GM19043 (cell line): ENCODE measurements at regions not wholly inside any gene's neighbourhood (a gene's known extent, or its start where the extent isn't known, plus 50 kb on each side); places are given as distances from the start of the nearest gene placed in this dataset.

Source experiments
- ATAC-seq: cut with Tn5 transposase; IDR thresholded peaks from one replicate; pipeline ENCODE4 v1.9.1; 2021; ENCODE audit warnings: low read depth; ENCODE audit not compliant: unreplicated experiment

GRCh38 chr1:106457368-106457767 lies 599.1 kb upstream of the PRMT6 start:
- no peak for ATAC-seq

DNA sequence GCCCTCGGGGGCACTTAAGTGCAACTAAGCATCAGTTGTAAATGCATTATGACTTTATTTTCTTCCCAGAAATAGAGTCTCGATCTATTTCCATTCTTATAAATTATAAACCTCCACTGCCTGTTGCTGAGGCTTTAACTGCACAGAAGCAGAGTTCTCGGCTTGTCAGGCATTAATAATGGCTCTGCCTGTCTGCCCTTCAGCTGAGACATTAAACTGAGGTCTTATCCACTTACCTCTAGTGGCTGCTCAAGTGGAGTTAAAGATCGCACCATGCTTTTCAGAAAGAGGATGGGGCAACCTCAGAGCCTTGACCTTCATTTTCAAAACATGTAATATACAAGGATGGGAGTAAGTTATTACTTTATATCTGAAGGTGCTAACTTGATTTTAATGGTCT lies 597.6 kb upstream of the PRMT6 start:
- no peak for ATAC-seq

- ATAC-seq, result no peak
Observed at GRCh38 chr1:106459418-106459817, 597.1 kb upstream of the PRMT6 start.

DNA sequence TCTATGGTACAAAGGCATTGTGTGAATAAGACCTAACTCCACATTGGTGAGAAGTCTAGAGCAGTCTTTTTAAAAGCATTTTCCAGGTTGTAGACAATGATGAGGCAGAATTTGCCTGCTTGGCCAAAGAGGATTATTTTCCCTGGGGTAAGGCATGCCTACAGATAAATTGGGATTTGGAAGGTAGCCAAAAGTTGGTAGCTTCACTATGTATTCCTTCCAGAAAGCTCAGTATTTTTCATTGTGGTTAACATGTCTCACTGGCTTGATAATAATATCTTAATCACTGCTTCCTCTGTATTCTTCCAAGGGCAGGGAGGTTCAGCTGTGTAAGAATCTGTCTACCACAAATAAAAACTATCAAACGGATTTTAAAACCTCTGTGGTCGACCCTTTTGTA lies 590.8 kb upstream of the PRMT6 start:
- ATAC-seq, result no peak

GRCh38 chr1:106480629-106481028 lies 575.8 kb upstream of the PRMT6 start:
- ATAC-seq, result no peak

DNA sequence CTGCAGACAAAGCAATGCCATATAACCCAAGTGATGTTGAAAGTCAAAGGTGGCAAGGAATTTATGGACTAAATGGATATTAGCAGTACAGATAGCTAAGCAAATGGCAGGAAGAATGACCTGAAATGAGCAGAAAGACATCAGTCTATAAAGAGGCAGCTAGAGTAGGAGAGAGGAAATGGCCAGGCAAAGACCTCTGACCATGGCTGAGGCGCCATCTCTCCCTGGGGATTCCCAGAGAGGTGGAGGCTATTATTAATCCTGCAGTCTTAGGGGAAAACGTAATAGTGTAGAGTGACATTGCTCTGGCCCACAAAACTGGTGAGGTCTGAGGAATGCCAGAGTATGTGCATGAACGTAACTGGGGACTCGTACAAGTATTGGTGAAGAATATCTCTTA lies 563.6 kb upstream of the PRMT6 start:
- ATAC-seq, result no peak

- ATAC-seq, result no peak
Observed at GRCh38 chr1:106494646-106495045, 561.8 kb upstream of the PRMT6 start.

DNA sequence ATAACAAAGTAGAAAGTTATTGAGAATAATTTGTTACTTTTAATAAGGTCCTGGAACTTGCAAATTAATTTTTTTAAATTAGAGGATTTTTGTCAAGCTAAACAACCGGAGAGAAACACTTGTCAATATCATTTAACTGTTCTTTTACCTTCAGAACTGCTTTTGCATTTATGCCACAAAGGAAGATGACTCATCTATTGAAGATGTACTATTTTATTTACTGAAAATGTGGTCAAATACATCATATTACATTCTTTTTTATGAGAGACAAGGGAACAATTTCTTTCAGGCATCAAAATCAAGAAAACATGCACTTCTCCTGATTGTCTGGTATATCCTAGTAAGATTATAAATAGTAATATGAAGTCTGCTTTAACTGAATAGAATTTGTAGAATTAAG lies 558.2 kb upstream of the PRMT6 start:
- ATAC-seq, result no peak

- ATAC-seq, result no peak
Observed at GRCh38 chr1:106502659-106503058, 553.8 kb upstream of the PRMT6 start.

DNA sequence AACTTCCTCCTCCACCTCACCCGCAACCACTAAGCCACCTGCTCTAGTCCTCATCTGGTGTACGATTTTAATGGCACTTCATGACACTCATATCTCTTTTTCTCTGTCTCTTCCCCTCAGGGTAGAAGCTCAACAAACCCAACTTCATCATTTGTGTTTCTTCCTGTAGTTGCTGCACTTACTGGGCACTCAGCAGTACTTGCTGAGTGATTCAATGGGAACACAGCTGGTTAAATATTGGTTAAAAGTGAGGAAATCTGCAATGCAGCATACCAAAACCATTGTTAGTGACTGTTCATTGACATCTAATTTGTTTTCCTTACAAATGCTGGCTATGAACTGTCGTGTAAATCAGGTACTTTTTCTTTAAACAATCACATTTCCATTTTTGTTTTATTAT lies 541.1 kb upstream of the PRMT6 start:
- no peak for ATAC-seq

DNA sequence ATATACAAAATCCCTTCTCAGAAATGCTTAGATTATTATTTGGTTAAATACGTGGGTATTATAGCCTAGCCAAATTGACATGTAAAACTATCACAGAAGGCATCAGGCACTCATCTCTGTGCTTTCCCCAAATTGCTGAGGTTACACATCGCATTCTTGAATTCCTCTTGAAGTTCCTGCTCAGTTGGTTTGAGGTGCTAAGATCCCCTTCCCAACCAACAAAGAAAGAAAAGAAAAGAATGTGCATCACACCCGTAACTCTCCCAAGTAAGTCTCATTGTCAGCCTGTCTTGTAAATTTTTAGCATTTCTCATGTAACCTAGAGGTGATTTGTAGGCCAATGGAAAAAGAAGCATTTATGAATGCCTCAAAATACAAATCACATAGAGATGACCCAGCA lies 539.2 kb upstream of the PRMT6 start:
- ATAC-seq, result no peak

DNA sequence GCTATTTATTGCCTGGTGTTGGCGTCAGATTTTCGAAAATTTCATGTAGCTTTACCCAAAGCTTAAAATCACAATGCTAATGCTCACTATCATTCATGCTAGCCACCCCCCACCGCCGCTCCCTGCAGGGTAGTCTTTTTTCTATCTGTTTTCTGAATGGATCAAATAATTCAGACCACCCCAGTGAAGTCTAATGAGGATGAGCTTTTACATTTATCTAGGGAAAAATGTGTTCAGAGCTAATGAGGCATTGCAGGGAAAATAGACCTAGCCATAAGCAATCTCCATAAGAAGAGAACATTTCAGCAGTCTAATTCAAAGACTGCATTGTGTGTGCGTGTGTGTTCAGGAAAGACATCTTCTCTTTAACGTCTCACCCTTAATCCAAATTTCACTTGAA lies 533.0 kb upstream of the PRMT6 start:
- ATAC-seq, result no peak

GRCh38 chr1:106524631-106525030 lies 531.8 kb upstream of the PRMT6 start:
- no peak for ATAC-seq

DNA sequence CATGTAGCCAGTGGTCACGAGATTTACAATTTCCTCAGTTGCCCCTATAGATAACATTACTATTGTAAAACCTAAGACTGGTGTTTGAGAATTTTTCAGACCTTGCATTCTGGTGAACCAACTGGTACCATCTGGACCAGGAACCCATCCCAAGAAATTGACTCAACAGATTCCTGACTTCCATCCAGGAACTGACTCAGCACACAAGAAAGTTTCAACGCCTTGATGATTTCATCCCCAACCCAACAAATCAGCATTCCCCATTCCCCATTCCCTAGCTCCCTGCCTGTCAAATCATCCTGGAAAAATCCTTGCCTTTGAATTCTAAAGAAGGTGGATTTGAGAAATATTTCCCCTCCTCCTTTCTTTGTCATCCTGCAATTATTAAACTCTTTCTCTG lies 529.8 kb upstream of the PRMT6 start:
- no peak for ATAC-seq

DNA sequence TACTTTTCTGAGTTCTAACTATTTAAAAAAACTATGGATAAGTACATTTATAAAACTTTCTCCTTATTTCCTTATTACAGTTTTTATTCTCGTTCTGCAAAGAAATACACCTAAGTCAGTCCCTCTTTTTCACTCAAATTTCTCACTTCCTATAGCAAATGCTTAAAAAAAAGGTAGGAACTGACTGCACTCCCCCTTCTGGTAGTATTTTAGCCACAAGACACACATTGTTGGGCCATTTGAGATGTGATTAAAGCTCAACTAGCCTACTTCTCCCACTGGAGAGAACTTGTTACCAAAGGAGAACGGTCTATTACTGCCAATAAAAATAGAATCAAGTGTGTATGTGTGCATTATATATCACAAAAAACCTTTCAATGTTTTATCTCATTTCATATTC lies 521.9 kb upstream of the PRMT6 start:
- no peak for ATAC-seq

- no peak for ATAC-seq
Observed at GRCh38 chr1:106536741-106537140, 519.7 kb upstream of the PRMT6 start.

- no peak for ATAC-seq
Observed at GRCh38 chr1:106548726-106549125, 507.7 kb upstream of the PRMT6 start.

GRCh38 chr1:106554294-106554693 lies 502.2 kb upstream of the PRMT6 start:
- no peak for ATAC-seq

DNA sequence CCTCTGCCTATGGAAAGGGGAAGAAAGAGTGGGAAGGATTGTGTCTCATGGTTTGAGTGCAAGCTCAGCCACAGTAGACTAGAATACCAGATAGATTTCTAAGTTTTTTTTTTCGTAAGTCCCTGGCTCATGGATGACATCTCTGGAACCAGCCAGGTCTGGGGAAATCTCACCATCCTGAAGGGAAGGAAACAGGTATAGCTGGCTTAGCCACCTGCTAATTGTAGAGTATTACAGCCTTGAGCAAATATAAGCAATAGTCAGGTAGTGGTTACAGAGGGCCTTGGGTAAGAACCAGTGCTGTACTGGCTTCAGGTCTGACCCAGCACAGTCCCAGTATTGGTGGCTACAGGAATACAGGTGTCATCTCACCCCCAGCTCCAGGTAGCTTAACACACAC lies 500.9 kb upstream of the PRMT6 start:
- no peak for ATAC-seq

- ATAC-seq, result no peak
Observed at GRCh38 chr1:106564192-106564591, 492.3 kb upstream of the PRMT6 start.

DNA sequence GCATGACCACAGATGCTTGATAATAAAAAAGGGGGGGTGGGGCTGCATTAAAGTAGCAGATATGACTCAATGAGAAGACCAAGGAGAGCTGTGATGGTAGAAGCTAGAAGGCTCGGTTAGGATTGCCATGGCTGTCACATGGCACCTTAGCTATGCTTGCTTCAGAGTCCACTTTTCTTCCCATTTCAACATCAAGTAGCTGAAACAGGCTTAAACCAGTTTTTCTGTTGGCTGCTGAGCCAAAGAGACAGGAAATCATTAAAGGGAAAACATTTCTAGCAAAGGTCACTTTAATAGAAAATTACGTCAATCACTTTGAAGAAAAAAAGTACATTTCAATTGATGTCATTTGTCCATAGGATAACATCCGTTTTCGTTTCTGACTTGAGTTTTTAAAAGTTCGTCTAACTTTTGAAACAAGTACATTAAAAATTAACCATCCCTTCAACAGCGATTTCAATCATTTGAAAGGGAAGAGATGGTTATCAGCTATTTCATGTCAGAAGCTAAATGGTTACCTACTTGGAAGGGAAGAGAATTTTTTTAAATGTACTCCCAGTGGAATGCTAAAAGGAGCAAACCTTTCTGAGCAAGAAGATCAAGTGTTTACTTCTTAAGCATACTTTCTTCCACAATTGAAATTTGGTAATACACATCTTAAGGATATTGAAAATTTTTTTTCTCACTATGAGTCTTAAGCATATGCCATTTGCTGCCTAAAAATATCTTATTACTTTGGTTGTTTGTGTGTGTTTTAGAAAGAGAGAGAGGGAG lies 488.1 kb upstream of the PRMT6 start:
- no peak for ATAC-seq

DNA sequence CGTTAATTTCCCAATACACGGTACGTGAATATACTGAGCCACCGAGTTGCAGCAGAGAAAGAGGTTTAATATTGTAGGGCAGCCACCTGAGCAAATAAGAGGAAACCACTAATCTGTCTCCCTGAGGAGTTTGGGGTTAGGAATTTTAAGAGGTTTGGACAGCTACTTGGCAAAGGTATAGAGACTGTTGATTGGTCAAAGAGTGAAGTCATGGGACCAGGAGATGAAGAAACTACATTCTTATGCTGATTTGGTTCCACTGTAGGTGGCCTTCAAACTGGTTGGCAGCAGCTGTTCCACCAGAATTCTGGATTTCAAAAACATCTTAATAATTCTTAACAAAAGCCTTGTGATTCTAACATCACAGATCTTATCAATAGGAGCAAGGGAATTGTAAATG lies 485.4 kb upstream of the PRMT6 start:
- no peak for ATAC-seq

DNA sequence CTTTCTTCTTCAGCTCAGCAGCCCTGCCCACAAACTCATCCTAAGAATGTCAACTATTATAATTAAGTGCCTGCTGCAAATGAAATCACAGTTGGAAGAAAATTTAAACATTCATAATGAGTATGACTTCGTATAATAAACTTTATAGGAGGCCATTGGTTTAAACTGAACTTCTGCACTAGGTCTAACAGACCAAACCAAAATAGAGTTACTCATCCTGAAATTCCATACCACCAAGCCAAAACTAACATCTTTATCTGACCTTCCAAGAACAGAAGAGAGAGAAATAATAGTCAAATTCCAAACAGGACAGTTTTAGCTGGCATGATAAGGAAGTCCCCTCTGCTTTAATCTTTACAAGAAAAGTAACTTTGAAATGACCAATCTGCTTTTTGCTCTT lies 472.4 kb upstream of the PRMT6 start:
- ATAC-seq, result no peak
